GM10266 (cell line): ENCODE measurements at regions not wholly inside any gene's neighbourhood (a gene's known extent, or its start where the extent isn't known, plus 50 kb on each side); places are given as distances from the start of the nearest gene placed in this dataset.

Experiments used
- DNase-seq: peaks from one replicate; pipeline ENCODE4 v3.0.0; 2012; ENCODE audit errors: extremely low spot score
- TF ChIP-seq, protein P1 (sequence below): IDR thresholded peaks from 2 replicates; pipeline ENCODE4 v1.5.1; 2012; ENCODE audit warnings: mild to moderate bottlenecking, low read depth; ENCODE audit not compliant: control insufficient read depth, insufficient read depth; ENCODE audit errors: missing control alignments

DNA sequence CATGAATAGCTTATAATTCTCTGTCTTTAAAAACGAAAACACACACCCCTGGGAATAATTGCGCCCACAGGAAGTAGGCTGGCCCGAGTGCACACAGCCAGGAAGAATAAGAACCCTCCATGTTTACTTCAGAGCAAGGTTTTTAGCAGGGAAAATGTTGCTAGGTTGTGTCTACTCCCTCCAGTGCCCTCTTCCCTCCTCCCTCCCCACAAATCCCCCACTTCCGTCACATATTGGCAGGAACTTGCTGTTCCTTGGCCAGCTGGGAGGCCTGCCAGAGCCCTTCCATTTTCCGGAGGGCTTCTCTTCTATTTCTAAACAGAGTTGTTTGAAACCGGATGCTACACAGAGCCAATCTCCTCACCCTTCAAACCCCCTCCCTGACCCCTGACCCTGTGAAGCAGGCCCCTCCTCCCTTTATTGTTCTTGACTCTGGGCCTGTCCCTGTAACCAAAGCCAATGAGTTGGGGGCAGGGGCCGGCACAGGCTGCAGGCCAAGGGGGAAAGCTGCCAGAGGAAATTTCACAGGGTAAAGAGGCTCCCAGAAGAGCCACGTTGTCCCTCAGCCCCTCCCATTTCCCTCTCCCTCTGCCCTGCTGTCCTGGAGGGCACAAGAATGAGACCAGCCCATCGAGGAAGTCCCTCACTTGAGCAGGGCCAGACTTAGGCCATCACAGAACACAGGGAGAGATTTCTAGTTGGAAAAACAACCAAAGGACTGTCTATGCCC is 49.8 kb upstream of the LGALSL start:
- no peak for DNase-seq
- TF ChIP-seq, protein P1, sequence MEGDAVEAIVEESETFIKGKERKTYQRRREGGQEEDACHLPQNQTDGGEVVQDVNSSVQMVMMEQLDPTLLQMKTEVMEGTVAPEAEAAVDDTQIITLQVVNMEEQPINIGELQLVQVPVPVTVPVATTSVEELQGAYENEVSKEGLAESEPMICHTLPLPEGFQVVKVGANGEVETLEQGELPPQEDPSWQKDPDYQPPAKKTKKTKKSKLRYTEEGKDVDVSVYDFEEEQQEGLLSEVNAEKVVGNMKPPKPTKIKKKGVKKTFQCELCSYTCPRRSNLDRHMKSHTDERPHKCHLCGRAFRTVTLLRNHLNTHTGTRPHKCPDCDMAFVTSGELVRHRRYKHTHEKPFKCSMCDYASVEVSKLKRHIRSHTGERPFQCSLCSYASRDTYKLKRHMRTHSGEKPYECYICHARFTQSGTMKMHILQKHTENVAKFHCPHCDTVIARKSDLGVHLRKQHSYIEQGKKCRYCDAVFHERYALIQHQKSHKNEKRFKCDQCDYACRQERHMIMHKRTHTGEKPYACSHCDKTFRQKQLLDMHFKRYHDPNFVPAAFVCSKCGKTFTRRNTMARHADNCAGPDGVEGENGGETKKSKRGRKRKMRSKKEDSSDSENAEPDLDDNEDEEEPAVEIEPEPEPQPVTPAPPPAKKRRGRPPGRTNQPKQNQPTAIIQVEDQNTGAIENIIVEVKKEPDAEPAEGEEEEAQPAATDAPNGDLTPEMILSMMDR = no peak
